KMS-11 (cell line): ENCODE measurements at regions not wholly inside any gene's neighbourhood (a gene's known extent, or its start where the extent isn't known, plus 50 kb on each side); places are given as distances from the start of the nearest gene placed in this dataset.

Experiments
- H2AFZ ChIP-seq: fragments of 200-600 bp; sonication (generic); 2 replicates; pipeline ENCODE4 v1.6.1; 2016; ENCODE audit warnings: antibody characterized with exemption, mixed run types, low read depth
- H3K27ac ChIP-seq: fragments of 200-600 bp; sonication (generic); 2 replicates; pipeline ENCODE4 v1.6.1; 2016; ENCODE audit warnings: mild to moderate bottlenecking, mixed run types
- H3K27me3 ChIP-seq: fragments of 200-600 bp; sonication (generic); 2 replicates; pipeline ENCODE4 v1.6.1; 2017; ENCODE audit warnings: mild to moderate bottlenecking, low read depth, mixed run types, moderate library complexity; ENCODE audit not compliant: insufficient read depth
- H3K36me3 ChIP-seq: fragments of 200-600 bp; sonication (generic); 2 replicates; pipeline ENCODE4 v1.6.1; 2017; ENCODE audit warnings: mild to moderate bottlenecking, mixed run types; ENCODE audit not compliant: insufficient read depth
- H3K4me1 ChIP-seq: fragments of 200-600 bp; sonication (generic); 2 replicates; pipeline ENCODE4 v1.6.1; 2016; ENCODE audit warnings: mild to moderate bottlenecking, low read depth, mixed run types; ENCODE audit not compliant: poor library complexity, severe bottlenecking
- H3K4me2 ChIP-seq: fragments of 200-600 bp; sonication (generic); 2 replicates; pipeline ENCODE4 v1.7.0; 2016; ENCODE audit warnings: mild to moderate bottlenecking, mixed run types
- H3K4me3 ChIP-seq: fragments of 200-600 bp; sonication (generic); IDR thresholded peaks from 2 replicates; pipeline ENCODE4 v1.6.1; 2017; ENCODE audit warnings: low read depth, low read length, mixed read lengths; ENCODE audit not compliant: insufficient read depth
- H3K79me2 ChIP-seq: fragments of 200-600 bp; sonication (generic); 2 replicates; pipeline ENCODE4 v1.6.1; 2016; ENCODE audit warnings: low read depth, mixed run types; ENCODE audit not compliant: insufficient read depth
- H3K9ac ChIP-seq: fragments of 200-600 bp; sonication (generic); 2 replicates; pipeline ENCODE4 v1.6.1; 2016; ENCODE audit warnings: mild to moderate bottlenecking, mixed run types
- H4K20me1 ChIP-seq: fragments of 200-600 bp; sonication (generic); 2 replicates; pipeline ENCODE4 v1.6.1; 2016; ENCODE audit warnings: mild to moderate bottlenecking, mixed run types; ENCODE audit not compliant: insufficient read depth
- CTCF ChIP-seq: fragments of 200-600 bp; sonication (generic); conservative IDR thresholded peaks from 2 replicates; pipeline ENCODE4 v1.6.1; 2017; ENCODE audit warnings: low read depth, mild to moderate bottlenecking, antibody characterized with exemption, low read length, moderate library complexity, mixed read lengths

DNA sequence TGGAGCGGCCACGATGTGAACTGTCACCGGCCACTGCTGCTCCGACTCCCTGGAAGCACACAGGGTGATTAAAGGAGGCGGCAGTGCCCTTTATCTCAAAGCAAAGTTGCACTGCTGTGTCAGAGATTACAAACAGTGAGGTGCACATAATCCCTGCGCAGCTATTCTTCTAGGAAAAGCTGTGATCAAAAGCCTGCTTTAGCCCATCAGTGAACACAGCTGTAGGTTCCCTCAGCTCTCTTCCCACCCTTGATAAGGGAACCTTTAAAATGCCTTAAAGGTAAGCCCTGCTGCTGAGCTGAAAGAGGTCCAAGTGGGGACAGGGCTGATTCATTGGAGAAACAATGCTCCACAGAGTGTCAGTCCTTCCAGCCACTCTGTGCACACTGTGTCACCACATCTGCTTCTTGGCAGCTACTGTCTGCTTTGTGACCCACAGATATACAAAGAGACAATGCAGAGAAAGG is 127.6 kb downstream of the EIF4E start:
- H3K4me2 ChIP-seq: no peak overlapping the region
- H3K27me3 ChIP-seq: no peaks in the 10 kb centered on the region
- TF ChIP-seq CTCF: no peak
- H3K79me2 ChIP-seq: no peaks in the 10 kb centered on the region
- H2AFZ ChIP-seq: no peak overlapping the region
- H3K4me1 ChIP-seq: peaks cover 7% of the 10 kb centered on the region
- H3K9ac ChIP-seq: no peak overlapping the region
- H3K36me3 ChIP-seq: no peaks in the 10 kb centered on the region
- H4K20me1 ChIP-seq: no peaks in the 10 kb centered on the region
- no peak overlapping the region for H3K27ac ChIP-seq
- H3K4me3 ChIP-seq: no peak overlapping the region

GRCh38 chr4:98796991-98797390 is 131.9 kb downstream of the EIF4E start:
- H3K4me3 ChIP-seq: no peak overlapping the region
- H3K4me2 ChIP-seq: no peak overlapping the region
- no peak overlapping the region for H2AFZ ChIP-seq
- H3K4me1 ChIP-seq: peaks cover 5% of the 10 kb centered on the region
- no peaks in the 10 kb centered on the region for H3K36me3 ChIP-seq
- no peaks in the 10 kb centered on the region for H3K79me2 ChIP-seq
- no peaks in the 10 kb centered on the region for H4K20me1 ChIP-seq
- H3K27me3 ChIP-seq: no peaks in the 10 kb centered on the region
- no peak overlapping the region for H3K9ac ChIP-seq
- H3K27ac ChIP-seq: no peak overlapping the region
- no peak for TF ChIP-seq CTCF

GRCh38 chr4:98794565-98795205 is 134.2 kb downstream of the EIF4E start:
- Histone ChIP-seq H3K36me3 (no peaks in the 10 kb centered on the region), H3K4me3 (no peak overlapping the region), H3K9ac (no peak overlapping the region), H3K4me2 (no peak overlapping the region), H3K79me2 (no peaks in the 10 kb centered on the region), H2AFZ (no peak overlapping the region), H3K4me1 (peaks cover 5% of the 10 kb centered on the region), H3K27ac (no peak overlapping the region), H3K27me3 (no peaks in the 10 kb centered on the region), H4K20me1 (no peaks in the 10 kb centered on the region)
- TF ChIP-seq CTCF: no peak

DNA sequence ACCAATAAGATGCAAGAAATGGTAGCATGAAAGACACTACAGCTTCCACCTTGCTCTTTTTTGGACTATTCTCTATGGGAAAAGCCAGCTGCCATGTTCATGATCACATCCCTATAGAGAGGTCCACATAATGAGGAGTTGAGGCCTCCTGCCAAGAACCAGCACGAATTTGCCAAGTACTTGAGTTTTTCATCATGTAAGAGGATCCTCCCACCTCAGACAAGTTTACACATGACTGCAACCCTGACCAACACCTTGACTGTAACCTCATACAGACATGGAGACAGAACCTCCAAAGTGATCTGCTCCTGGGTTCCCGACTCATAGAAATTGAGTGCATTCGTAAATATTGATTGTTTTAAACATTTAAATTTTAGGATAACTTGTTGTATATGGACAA is 135.2 kb upstream of the TSPAN5 start:
- Histone ChIP-seq H3K36me3 (no peaks in the 10 kb centered on the region), H3K27ac (no peak overlapping the region), H3K27me3 (no peaks in the 10 kb centered on the region), H3K4me2 (no peak overlapping the region), H3K4me3 (no peak overlapping the region), H4K20me1 (no peaks in the 10 kb centered on the region), H3K79me2 (no peaks in the 10 kb centered on the region), H3K9ac (no peak overlapping the region), H2AFZ (no peak overlapping the region), H3K4me1 (peaks cover 5% of the 10 kb centered on the region)
- no peak for TF ChIP-seq CTCF
